AG08396 (cell line): ENCODE measurements at regions not wholly inside any gene's neighbourhood (a gene's known extent, or its start where the extent isn't known, plus 50 kb on each side); places are given as distances from the start of the nearest gene placed in this dataset.
"Not testable (repeated sequence)": the region's sequence is repeated elsewhere in the genome, so short reads cannot be mapped to it uniquely, and the experiment has no call there.

ENCODE experiments used
- DNase-seq: peaks from one replicate; pipeline ENCODE4 v3.0.0; 2012; ENCODE audit warnings: low spot score, mixed read lengths

- DNase-seq, result no peak
Observed at GRCh38 chr5:164998590-164998989, 1493.2 kb downstream of the MAT2B start.

DNA sequence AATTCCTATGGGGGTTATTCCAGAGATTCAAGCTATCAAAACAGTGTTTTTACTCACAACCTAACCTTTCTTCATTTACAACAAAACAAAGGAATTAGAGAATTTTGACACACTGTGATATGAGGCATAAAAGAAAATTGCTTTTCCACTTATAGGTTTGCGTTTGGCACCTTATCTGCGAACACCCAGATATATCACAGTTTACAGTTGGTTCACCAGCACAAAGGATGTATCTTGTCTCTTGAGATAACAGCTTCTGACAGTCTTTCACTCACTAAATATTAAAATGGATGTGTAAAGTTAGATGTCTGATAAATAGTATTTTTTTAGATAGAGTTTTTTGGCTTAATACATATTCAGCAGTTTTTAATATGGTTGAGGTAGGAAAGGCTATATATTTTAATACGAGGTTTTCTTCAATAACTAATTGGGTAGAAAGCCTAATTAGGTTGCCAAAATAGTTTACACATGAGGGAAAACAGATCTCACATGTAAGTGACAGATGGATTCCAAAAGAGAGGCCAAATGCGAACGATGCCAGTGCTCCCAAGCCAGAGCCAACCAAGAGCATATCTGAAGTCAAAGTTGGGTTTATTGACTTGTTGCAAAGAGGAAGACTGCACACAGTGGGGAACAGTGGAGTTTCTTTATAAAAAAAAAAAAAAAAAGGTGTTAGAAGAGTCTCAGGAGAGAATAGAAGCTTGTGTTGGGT, 1495.2 kb downstream of the MAT2B start:
- no peak for DNase-seq

GRCh38 chr5:165003283-165003682, 1497.9 kb downstream of the MAT2B start:
- no peak for DNase-seq

- DNase-seq, result no peak
Observed at GRCh38 chr5:165004175-165004574, 1498.8 kb downstream of the MAT2B start.

DNA sequence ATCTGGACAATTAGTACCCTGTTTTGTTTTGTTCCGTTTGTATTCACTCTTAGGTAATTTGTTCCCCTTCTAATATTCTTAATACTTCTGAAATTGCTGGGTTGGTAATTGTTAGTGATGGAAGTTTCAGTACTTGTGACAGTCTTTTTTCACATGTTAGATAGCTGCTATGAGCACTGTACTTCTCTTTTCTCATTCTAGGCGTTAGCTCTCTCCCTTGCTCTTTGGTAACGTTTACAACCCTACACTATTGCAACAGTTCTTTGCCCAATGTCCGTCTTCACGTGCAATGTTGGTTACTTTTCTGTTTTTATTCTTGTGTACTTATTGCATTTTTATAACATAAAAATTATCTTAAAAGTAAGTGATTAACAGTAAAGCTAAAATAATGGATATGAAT, 1509.0 kb downstream of the MAT2B start:
- DNase-seq, result no peak

GRCh38 chr5:165015126-165015525, 1509.7 kb downstream of the MAT2B start:
- DNase-seq, result no peak

DNA sequence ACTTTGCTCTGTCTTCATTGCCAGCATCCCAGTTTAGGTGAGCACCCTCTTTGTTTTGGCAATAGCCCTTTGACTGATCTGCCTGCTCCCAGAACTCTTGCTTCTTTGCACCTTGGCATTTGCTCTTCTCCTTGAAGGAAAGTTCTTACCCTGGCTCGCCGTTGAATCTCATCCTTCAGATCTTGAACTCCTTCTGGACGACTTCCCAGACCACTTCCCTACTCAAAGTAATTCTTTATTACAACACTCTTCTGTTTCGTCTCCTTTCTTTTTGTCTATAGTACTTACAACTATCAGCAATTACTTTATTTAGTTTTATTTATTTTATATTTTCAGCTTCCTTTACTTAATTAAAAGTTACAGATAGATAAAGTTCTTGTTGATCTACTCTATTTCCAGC, 1510.1 kb downstream of the MAT2B start:
- no peak for DNase-seq

DNA sequence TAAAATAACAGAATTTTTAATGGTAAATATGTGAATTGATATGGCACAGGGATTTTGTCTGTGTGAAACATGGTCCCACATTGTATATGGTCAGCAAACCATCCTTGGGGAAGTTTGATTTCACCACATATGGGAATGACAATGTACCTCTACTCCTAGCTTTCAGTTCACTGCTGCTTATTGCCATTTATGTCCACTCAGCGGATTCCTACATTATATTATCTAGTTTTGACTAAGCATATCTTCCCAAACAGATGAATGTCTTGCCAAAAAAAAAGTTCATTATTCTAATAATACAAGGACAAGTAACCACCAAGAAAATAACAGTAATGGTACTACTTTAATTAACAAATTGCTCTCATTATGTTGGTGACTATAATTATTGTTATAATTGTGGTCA, 1521.6 kb downstream of the MAT2B start:
- DNase-seq, result no peak

DNA sequence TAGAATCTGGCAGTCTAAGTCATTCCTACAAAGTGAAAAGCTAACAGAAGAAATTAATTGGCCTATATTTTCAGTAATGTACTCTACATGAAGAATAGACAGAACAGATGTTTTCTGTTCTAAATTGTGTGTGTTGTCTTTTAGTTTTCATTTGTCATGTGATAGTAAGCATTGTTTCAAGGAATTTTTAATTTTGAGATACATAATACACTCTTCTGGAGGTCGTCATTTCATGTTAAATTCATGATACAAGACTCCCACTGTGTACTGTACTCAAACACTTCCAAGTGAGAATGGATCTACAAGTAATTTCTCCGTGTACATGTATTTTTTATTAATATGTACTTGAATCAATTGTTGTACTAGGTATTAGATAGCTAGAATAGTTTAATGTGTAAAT, 1522.9 kb downstream of the MAT2B start:
- no peak for DNase-seq

DNA sequence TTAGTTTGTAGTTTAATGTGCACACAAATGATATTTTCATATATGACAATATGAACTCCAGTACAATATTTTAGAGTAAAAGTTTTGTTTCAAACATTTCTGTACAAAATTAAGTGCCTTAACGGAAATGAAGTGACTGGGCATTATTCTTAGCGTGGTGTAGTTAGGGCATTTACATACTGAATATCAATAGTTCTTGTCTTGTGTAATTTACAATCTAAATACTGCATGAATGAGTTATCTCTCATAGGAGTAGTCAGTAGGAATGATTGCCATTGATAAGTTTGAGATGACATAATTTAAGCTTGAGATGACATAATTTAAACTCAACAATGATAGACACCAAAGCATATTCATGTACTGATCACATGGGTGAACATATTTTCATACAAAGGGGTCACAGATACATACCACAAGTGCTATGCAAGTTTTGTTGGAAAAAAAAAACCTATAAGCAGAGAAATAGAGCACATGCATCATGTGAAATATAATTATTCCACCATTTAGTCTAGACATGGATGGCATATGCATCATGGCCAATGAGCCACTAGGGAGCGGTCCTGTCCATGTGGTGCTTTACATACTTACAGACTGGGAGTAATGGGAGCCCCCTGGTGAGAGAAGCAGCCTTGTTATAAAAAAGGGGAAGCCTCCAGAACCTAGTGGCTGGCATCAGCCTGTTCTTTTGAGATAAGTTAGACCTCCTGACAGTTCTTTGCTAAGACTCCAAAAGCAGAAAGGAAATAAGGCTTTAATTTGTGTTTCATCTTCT, 1523.9 kb downstream of the MAT2B start:
- no peak for DNase-seq

GRCh38 chr5:165030971-165031370, 1525.6 kb downstream of the MAT2B start:
- no peak for DNase-seq

GRCh38 chr5:165031371-165031770, 1526.0 kb downstream of the MAT2B start:
- no peak for DNase-seq

DNA sequence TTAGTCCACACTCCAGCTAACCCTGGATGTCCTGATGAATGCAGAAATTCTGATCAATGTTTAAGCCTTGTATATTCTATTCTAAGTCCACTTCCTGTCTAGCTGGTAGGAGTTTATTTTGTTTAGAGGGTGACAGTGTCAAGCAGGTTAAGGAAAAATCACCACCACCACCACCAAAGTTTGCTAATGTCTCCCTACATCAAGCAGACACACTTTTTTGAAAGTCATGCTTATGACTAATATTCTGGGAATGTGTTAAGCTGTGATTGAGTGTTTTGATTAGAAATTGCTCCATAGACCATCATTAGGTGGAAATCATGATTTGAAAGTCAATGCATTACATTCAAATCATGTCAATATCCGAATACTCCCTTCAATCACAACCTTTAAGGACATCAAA, 1530.1 kb downstream of the MAT2B start:
- no peak for DNase-seq

DNA sequence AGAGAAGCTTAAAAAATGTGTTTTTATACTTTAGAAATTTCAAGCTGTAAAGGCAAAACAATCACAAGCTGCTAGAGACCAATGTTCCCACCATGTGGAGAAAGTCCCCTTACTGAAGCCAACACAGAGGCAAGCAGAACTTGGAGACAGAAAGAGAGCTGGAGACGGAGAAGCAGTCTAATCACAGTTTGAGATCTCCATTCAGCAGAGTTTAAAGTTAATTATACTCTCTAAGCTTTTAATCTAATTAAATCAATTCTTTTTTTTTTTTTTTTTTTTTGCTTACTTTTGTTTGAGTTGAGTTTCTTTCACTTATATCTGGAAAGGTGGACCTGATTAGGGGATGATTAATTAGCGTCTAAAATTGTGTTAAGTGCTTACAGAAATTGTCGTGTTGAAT, 1534.3 kb downstream of the MAT2B start:
- DNase-seq, result no peak

GRCh38 chr5:165045941-165046340, 1540.5 kb downstream of the MAT2B start:
- DNase-seq, result not testable (repeated sequence)

DNA sequence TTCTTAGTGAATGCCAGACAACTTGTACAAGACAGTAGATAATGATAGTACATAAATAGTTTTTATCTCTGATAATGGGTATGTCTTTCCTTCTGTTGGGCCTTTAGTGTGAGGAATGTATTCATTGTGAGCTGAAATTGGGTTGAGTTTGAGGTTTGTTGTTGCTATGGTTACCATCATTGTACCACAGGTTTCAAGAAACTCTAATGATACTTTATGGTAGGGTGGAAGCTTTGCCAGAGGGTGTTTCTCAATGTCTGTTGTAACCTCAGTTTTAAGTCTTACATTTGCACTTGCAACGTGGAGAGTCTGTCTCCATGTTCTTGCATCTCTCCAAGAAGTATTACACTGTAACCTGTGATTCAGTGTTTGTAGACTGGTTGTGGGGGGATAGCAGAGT, 1550.1 kb downstream of the MAT2B start:
- no peak for DNase-seq

DNA sequence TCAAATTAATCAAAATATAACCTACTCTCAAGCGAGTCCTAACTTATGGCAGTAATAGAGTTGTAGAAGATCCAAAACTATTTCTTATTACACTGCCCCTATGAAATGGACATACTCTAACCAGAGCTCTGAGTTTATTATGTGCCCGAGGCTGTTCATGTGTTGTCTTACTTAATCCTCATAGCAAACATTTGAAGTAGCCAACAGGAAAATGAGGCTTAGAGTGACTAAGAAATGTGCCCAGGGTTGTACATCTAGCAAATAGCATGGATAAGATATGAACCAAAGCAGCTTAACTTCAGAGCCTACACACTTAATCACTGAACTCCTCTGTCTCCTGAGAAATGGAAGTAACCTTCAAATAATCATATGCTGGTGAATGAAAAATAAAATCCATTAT, 1551.7 kb downstream of the MAT2B start:
- DNase-seq, result no peak

- no peak for DNase-seq
Observed at GRCh38 chr5:165066751-165067385, 1561.4 kb downstream of the MAT2B start.

GRCh38 chr5:165076686-165077085, 1571.3 kb downstream of the MAT2B start:
- no peak for DNase-seq

DNA sequence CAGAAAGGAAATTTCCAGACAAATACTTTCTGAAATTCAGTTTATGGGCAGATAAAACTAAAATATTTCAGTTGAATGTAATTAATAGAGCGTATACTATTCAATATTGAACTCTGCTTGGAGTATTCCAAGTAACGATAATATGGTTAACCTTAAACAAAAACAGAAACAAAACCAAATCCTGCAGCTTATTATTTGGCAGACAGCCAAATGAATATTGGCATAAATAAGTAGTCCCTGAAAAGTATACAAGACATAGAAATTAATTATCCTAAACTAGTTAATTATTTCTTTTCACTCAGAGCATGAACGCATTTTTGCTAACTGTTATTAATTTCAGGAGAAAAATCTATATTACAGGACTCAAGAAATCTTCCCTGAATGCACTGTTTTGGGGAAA, 1574.0 kb downstream of the MAT2B start:
- no peak for DNase-seq

GRCh38 chr5:165083394-165083793, 1578.0 kb downstream of the MAT2B start:
- DNase-seq, result no peak

- DNase-seq, result no peak
Observed at GRCh38 chr5:165086465-165086864, 1581.0 kb downstream of the MAT2B start.

DNA sequence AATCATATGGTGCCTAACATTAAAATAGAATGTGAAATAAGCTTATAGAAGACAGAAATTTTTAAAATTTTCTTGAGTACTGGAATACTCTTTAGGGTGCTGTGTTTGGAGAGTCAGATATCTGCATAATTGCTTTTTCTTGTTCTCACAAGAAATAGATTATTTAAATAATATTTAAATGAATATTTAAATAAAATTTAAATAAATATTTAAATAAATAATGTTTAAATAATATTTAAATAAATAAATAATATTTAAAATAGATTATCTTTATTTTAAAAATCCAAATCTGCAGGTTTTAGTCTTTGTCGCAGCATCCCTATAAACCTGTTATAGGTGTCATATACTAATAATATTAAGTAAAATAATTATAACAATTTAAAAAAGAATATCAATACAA, 1589.4 kb downstream of the MAT2B start:
- DNase-seq, result no peak
